Caco-2 (cell line): ENCODE measurements at regions not wholly inside any gene's neighbourhood (a gene's known extent, or its start where the extent isn't known, plus 50 kb on each side); places are given as distances from the start of the nearest gene placed in this dataset.

Experiments
- BruUV-seq: library from RNA; stranded (reverse); fragments of 400-500 nt; replicated peaks from 2 replicates; lab custom pipeline; 2021; lab: Mats Ljungman, UMichigan
- CTCF ChIA-PET: fragments of 300-600 bp; sonication (Branson Sonifier 250); formaldehyde crosslinking; loops from one replicate; lab custom pipeline; 2022; ENCODE audit warnings: antibody characterized with exemption; lab: Charles Lee
- POLR2A ChIA-PET: fragments of 300-600 bp; sonication (Branson Sonifier 250); formaldehyde crosslinking; loops from one replicate; lab custom pipeline; 2022; ENCODE audit warnings: antibody characterized with exemption; lab: Charles Lee
- DNase-seq, 2 experiments: peaks; one replicate each; pipeline versions ENCODE4 v3.0.0 to v3.0.0-alpha.2; 2020 to 2022
- H3K27me3 ChIP-seq: replicated peaks from 2 replicates; pipeline ENCODE4 v1.6.0; 2011; ENCODE audit warnings: low read length; ENCODE audit not compliant: control insufficient read depth, insufficient read depth
- H3K36me3 ChIP-seq: 2 replicates; pipeline ENCODE4 v1.5.1; 2011; ENCODE audit warnings: low read length; ENCODE audit not compliant: control insufficient read depth, insufficient read depth
- H3K4me1 ChIP-seq: fragments of 250-450 bp; sonication (Bioruptor Pico); 2 replicates; pipeline ENCODE4 v1.5.1; 2020; ENCODE audit warnings: mild to moderate bottlenecking
- H3K4me3 ChIP-seq: 2 replicates; pipeline ENCODE4 v1.5.1; 2011; ENCODE audit warnings: low read depth, mild to moderate bottlenecking, control low read depth, low read length
- H3K9me3 ChIP-seq: fragments of 250-450 bp; sonication (Bioruptor Pico); 2 replicates; pipeline ENCODE4 v1.5.1; 2020; ENCODE audit warnings: mild to moderate bottlenecking, moderate library complexity
- H3K27ac Mint-ChIP-seq: one replicate; pipeline ENCODE4 v1.8.0; 2022; ENCODE audit warnings: mixed read lengths; ENCODE audit not compliant: unreplicated experiment
- H3K27me3 Mint-ChIP-seq: one replicate; pipeline ENCODE4 v1.8.0; 2022; ENCODE audit warnings: mixed read lengths; ENCODE audit not compliant: insufficient read depth, unreplicated experiment
- H3K36me3 Mint-ChIP-seq: one replicate; pipeline ENCODE4 v1.8.0; 2022; ENCODE audit warnings: mild to moderate bottlenecking, mixed read lengths; ENCODE audit not compliant: insufficient read depth, unreplicated experiment
- H3K4me1 Mint-ChIP-seq: one replicate; pipeline ENCODE4 v1.8.0; 2022; ENCODE audit warnings: low read depth, mixed read lengths; ENCODE audit not compliant: unreplicated experiment
- H3K4me3 Mint-ChIP-seq: one replicate; pipeline ENCODE4 v1.8.0; 2022; ENCODE audit warnings: mild to moderate bottlenecking, moderate library complexity, mixed read lengths; ENCODE audit not compliant: unreplicated experiment
- H3K9me3 Mint-ChIP-seq: one replicate; pipeline ENCODE4 v1.8.0; 2022; ENCODE audit warnings: mixed read lengths; ENCODE audit not compliant: unreplicated experiment
- CTCF ChIP-seq, 2 experiments: fragments of 200-600 bp in 1 of 2; IDR thresholded peaks; 1 replicate in 1 of 2; 2 replicates in 1 of 2; pipeline versions ENCODE4 v1.5.1 to v1.8.0; 2011 to 2022; ENCODE audit warnings: antibody characterized with exemption in 1 of 2, control low read depth in 1 of 2, inconsistent platforms in 1 of 2, low read depth in 1 of 2, low read length in 1 of 2, mild to moderate bottlenecking in 1 of 2, moderate library complexity in 1 of 2; ENCODE audit not compliant: insufficient read depth in 1 of 2, severe bottlenecking in 1 of 2, unreplicated experiment in 1 of 2
- intact Hi-C: fragments of 100-400 bp; cut with micrococcal nuclease; formaldehyde crosslinking; loops from one replicate; pipeline ENCODE4 v1.10.0; 2022; ENCODE audit not compliant: unreplicated experiment

GRCh38 chr7:118005026-118005425, 131.8 kb upstream of the CTTNBP2 start:
- BruUV-seq, result no TSS peak
- Histone ChIP-seq H3K4me3 (no peak overlapping the region), H3K27me3 (no peaks in the 10 kb centered on the region; the same call in 1 of the 2 replicates), H3K4me1 (no peaks in the 10 kb centered on the region), H3K9me3 (no peaks in the 10 kb centered on the region), H3K36me3 (no peaks in the 10 kb centered on the region)
- TF ChIP-seq CTCF (IDR thresholded peaks at IDR 0.05; ENCODE audit: insufficient read depth in 1 of 2, low read depth in 1 of 2, low read length in 1 of 2, severe bottlenecking in 1 of 2, unreplicated experiment in 1 of 2), result no peak
- ChIA-PET CTCF (no interaction called here), POLR2A (no interaction called here)
- no peak overlapping the region for H3K27ac Mint-ChIP-seq
- intact Hi-C loops, result loop anchor here (10.0 kb wide), 1 partner anchor 80 kb away; no protein-coding TSS in a partner anchor
- no peak for DNase-seq
- no peaks in the 10 kb centered on the region for H3K9me3 Mint-ChIP-seq
- no peaks in the 10 kb centered on the region for H3K4me1 Mint-ChIP-seq
- H3K36me3 Mint-ChIP-seq, result no peaks in the 10 kb centered on the region
- peaks cover under 1% of the 10 kb centered on the region for H3K27me3 Mint-ChIP-seq
- H3K4me3 Mint-ChIP-seq, result no peak overlapping the region

- Mint-ChIP-seq H3K27ac (no peak overlapping the region), H3K27me3 (peaks cover 7% of the 10 kb centered on the region), H3K4me3 (no peak overlapping the region), H3K4me1 (no peaks in the 10 kb centered on the region), H3K36me3 (no peaks in the 10 kb centered on the region), H3K9me3 (no peaks in the 10 kb centered on the region)
- H3K4me3 ChIP-seq, result no peak overlapping the region
- H3K27me3 ChIP-seq, result no peaks in the 10 kb centered on the region; the same call in 1 of the 2 replicates
- H3K9me3 ChIP-seq, result no peaks in the 10 kb centered on the region
- BruUV-seq, result no TSS peak
- ChIA-PET CTCF (no interaction called here), POLR2A (no interaction called here)
- no peaks in the 10 kb centered on the region for H3K4me1 ChIP-seq
- TF ChIP-seq CTCF (IDR thresholded peaks at IDR 0.05; ENCODE audit: insufficient read depth in 1 of 2, low read depth in 1 of 2, low read length in 1 of 2, severe bottlenecking in 1 of 2, unreplicated experiment in 1 of 2), result no peak
- no peaks in the 10 kb centered on the region for H3K36me3 ChIP-seq
- intact Hi-C loops, result loop anchor here (10.0 kb wide), 1 partner anchor 78 kb away; no protein-coding TSS in a partner anchor
- no peak for DNase-seq
Observed at GRCh38 chr7:118006979-118007378, 133.7 kb upstream of the CTTNBP2 start.

DNA sequence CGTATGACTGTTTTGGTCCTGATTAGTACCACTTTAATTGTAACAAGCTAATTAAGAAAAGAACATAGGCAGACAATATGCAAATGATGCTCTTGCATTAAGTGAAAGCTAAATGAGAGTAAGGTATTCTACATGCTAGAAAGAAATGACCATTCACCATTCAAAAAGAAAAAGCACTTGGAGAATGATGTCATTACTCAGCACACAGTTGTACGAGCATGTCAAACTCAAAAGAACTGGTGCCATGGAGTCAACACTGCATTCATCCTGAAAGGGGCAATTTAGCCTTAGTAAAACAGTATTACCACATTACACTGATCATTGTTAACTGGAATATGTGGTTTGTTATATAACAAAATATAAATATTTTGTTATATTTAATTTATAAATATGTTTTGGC, 136.2 kb upstream of the CTTNBP2 start:
- no peak for DNase-seq
- POLR2A ChIA-PET, result no interaction called here

More for the DNA sequence above, 136.2 kb upstream of the CTTNBP2 start:
- H3K4me1 ChIP-seq, result no peaks in the 10 kb centered on the region
- Mint-ChIP-seq H3K4me3 (no peak overlapping the region), H3K27ac (no peak overlapping the region), H3K27me3 (peaks cover 7% of the 10 kb centered on the region), H3K4me1 (no peaks in the 10 kb centered on the region), H3K9me3 (no peaks in the 10 kb centered on the region), H3K36me3 (no peaks in the 10 kb centered on the region)
- no peaks in the 10 kb centered on the region for H3K9me3 ChIP-seq
- H3K4me3 ChIP-seq, result no peak overlapping the region
- no peak for TF ChIP-seq CTCF (IDR thresholded peaks at IDR 0.05; ENCODE audit: insufficient read depth in 1 of 2, low read depth in 1 of 2, low read length in 1 of 2, severe bottlenecking in 1 of 2, unreplicated experiment in 1 of 2)
- intact Hi-C loops, result loop anchor here (10.0 kb wide), 1 partner anchor 75 kb away; no protein-coding TSS in a partner anchor
- no peaks in the 10 kb centered on the region; the same call in 1 of the 2 replicates for H3K27me3 ChIP-seq
- H3K36me3 ChIP-seq, result no peaks in the 10 kb centered on the region
- CTCF ChIA-PET, result no interaction called here
- no TSS peak for BruUV-seq
